ENCODE measurements at regions not wholly inside any gene's neighbourhood (a gene's known extent, or its start where the extent isn't known, plus 50 kb on each side); places are given as distances from the start of the nearest gene placed in this dataset.

DNA sequence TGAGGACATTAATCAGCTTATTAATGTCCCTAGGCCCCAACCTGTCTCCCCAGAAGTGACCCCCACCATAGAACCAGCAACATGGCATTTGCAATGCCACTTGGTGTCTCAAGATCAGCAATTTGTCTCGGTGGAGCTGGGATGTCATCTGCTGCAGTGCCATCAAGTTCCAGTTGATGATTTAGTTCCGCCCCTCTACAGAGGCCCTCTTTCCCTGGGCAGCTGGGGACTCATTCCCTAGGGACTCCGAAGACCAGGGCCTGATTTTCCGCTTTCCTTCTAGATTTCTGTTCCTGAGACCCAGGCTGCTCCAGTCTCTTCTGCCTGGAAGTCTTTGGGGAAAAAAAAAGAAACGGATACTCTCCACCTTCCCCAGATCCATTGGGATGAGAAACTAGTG is 122.5 kb upstream of the NANOS1 start:
- TF ChIP-seq POLR2A (IDR thresholded peaks at IDR 0.05; ENCODE audit: low read length) = no peak
- TF ChIP-seq GATA1 (IDR thresholded peaks at IDR 0.05; ENCODE audit: low read depth, low read length) = no peak

Measured in erythroblast (primary cell).